ENCODE measurements at regions not wholly inside any gene's neighbourhood (a gene's known extent, or its start where the extent isn't known, plus 50 kb on each side); places are given as distances from the start of the nearest gene placed in this dataset.

DNA sequence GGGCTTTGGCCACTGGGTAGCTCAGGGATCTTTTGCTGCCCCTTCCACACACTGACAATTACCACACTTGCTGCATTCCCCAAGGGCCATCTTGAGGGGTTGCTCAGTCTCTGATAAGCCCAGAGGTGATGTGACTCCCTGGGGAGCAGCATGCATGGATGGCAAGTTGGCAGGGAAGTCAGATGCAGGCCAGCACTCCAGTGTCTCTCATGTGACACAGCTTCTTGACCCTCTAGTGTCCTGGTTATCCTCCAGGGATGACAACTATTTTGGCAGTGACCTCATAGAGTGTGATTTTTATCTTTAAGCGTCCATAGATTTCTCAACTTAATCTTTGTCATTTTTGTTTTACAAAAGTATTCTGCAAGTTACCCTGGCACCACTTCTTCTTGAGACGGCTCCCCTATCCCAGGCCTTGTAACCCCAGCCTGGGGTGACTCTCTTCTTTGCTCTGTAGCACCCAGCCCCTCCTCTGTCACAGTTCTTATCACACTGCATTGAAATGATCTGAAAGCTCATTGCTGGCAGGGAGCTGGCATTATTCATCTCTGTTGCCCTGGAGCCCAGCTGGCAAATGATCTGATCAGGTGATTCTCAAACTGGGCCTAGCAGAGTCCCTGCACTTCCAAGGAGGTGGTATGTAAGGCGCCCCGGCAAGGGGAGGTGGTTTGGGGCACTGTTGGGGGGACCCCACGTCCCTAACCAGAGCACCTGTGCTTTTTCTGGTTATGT lies 72.6 kb downstream of the TENT5C start:
- Histone ChIP-seq H3K36me3 (replicated peaks; ENCODE audit: insufficient read depth, low read depth) (no peaks in the 10 kb centered on the region), H3K9me2 (replicated peaks; ENCODE audit: insufficient read depth) (no peaks in the 10 kb centered on the region), H4K20me1 (ENCODE audit: insufficient read depth, poor library complexity, severe bottlenecking) (no peaks in the 10 kb centered on the region), H3K79me2 (no peaks in the 10 kb centered on the region), H3K27me3 (no peaks in the 10 kb centered on the region), H3K4me2 (no peak overlapping the region), H3K4me1 (ENCODE audit: insufficient read depth) (no peaks in the 10 kb centered on the region), H3K4me3 (no peak overlapping the region), H2AFZ (no peak overlapping the region), H3K27ac (no peak overlapping the region), H3K9me3 (ENCODE audit: low read depth) (no peaks in the 10 kb centered on the region)
- DNase-seq (ENCODE audit: low spot score): no peak
- 80% methylated on average over 5 of the region's 5 CpGs for WGBS (ENCODE audit: low lambda C conversion rate, missing lambda C conversion rate)
- no peak for TF ChIP-seq EZH2 (IDR thresholded peaks at IDR 0.05; ENCODE audit: borderline replicate concordance)
- TF ChIP-seq, protein P1, sequence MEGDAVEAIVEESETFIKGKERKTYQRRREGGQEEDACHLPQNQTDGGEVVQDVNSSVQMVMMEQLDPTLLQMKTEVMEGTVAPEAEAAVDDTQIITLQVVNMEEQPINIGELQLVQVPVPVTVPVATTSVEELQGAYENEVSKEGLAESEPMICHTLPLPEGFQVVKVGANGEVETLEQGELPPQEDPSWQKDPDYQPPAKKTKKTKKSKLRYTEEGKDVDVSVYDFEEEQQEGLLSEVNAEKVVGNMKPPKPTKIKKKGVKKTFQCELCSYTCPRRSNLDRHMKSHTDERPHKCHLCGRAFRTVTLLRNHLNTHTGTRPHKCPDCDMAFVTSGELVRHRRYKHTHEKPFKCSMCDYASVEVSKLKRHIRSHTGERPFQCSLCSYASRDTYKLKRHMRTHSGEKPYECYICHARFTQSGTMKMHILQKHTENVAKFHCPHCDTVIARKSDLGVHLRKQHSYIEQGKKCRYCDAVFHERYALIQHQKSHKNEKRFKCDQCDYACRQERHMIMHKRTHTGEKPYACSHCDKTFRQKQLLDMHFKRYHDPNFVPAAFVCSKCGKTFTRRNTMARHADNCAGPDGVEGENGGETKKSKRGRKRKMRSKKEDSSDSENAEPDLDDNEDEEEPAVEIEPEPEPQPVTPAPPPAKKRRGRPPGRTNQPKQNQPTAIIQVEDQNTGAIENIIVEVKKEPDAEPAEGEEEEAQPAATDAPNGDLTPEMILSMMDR (IDR thresholded peaks at IDR 0.05; ENCODE audit: poor library complexity): no peak
- TF ChIP-seq EZH2phosphoT487 (IDR thresholded peaks at IDR 0.05; ENCODE audit: low read depth, severe bottlenecking, unreplicated experiment): no peak

DNA sequence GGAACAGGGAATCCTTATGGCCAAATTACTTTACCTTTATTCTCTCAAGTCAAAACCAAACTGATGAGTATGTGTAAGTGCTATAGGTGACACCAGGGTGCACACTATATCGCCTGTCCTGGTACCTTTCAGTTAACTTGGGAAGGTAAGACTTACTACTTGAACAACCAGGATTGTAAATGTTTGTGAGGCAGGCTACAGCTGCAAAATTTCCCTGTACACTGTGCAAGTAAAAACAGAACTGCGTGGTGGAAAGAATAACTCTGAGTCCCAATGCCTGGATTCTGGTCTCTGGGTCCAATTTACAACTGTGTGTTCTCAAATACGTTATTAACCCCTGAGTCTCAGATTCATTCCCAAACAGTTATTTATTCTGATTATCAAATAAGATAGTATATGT lies 73.5 kb downstream of the TENT5C start:
- Histone ChIP-seq H2AFZ (no peak overlapping the region), H3K4me2 (no peak overlapping the region), H3K79me2 (no peaks in the 10 kb centered on the region), H3K36me3 (replicated peaks; ENCODE audit: insufficient read depth, low read depth) (no peaks in the 10 kb centered on the region), H3K9me2 (replicated peaks; ENCODE audit: insufficient read depth) (no peaks in the 10 kb centered on the region), H3K9me3 (ENCODE audit: low read depth) (no peaks in the 10 kb centered on the region), H3K4me3 (no peak overlapping the region), H3K27me3 (no peaks in the 10 kb centered on the region), H3K4me1 (ENCODE audit: insufficient read depth) (no peaks in the 10 kb centered on the region), H4K20me1 (ENCODE audit: insufficient read depth, poor library complexity, severe bottlenecking) (no peaks in the 10 kb centered on the region), H3K27ac (no peak overlapping the region)
- no peak for DNase-seq (ENCODE audit: low spot score)
- 71% methylated on average over 3 of the region's 3 CpGs for WGBS (ENCODE audit: low lambda C conversion rate, missing lambda C conversion rate)
- no peak for TF ChIP-seq EZH2 (IDR thresholded peaks at IDR 0.05; ENCODE audit: borderline replicate concordance)
- TF ChIP-seq, protein P1 (IDR thresholded peaks at IDR 0.05; ENCODE audit: poor library complexity): no peak
- TF ChIP-seq EZH2phosphoT487 (IDR thresholded peaks at IDR 0.05; ENCODE audit: low read depth, severe bottlenecking, unreplicated experiment): no peak

DNA sequence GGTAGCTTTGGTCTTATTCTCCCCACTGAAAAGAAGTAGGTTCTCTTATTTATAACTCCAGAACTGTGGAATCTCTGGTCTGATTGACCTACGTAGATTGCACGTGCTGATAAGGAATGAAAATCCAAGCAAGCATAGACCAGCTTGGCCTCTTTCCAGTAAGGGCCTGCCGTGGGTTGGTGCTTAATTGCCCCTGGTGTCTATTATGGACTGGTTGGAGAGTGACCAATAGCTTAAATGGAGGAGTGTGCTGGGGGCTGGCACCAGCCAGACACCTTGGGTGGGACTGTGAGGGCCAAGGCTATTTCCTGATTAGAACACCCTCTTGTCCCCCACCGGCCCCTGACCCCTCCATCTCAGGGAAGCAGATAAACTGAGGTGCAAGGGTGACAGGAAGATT lies 74.0 kb downstream of the TENT5C start:
- DNase-seq (ENCODE audit: low spot score): no peak
- 70% methylated on average over 4 of the region's 4 CpGs for WGBS (ENCODE audit: low lambda C conversion rate, missing lambda C conversion rate)
- no peak overlapping the region for H3K4me2 ChIP-seq
- no peaks in the 10 kb centered on the region for H3K79me2 ChIP-seq
- H3K9me2 ChIP-seq (replicated peaks; ENCODE audit: insufficient read depth): no peaks in the 10 kb centered on the region
- H3K27ac ChIP-seq: no peak overlapping the region
- no peaks in the 10 kb centered on the region for H3K4me1 ChIP-seq (ENCODE audit: insufficient read depth)
- H3K9me3 ChIP-seq (ENCODE audit: low read depth): no peaks in the 10 kb centered on the region
- TF ChIP-seq, protein P1 (IDR thresholded peaks at IDR 0.05; ENCODE audit: poor library complexity): no peak
- TF ChIP-seq EZH2 (IDR thresholded peaks at IDR 0.05; ENCODE audit: borderline replicate concordance) (no peak), EZH2phosphoT487 (IDR thresholded peaks at IDR 0.05; ENCODE audit: low read depth, severe bottlenecking, unreplicated experiment) (no peak)
- H4K20me1 ChIP-seq (ENCODE audit: insufficient read depth, poor library complexity, severe bottlenecking): no peaks in the 10 kb centered on the region
- no peaks in the 10 kb centered on the region for H3K36me3 ChIP-seq (replicated peaks; ENCODE audit: insufficient read depth, low read depth)
- no peaks in the 10 kb centered on the region for H3K27me3 ChIP-seq
- no peak overlapping the region for H2AFZ ChIP-seq
- no peak overlapping the region for H3K4me3 ChIP-seq

Measured in hepatocyte (in vitro differentiated cells).